ENCODE measurements at regions not wholly inside any gene's neighbourhood (a gene's known extent, or its start where the extent isn't known, plus 50 kb on each side); places are given as distances from the start of the nearest gene placed in this dataset.

DNA sequence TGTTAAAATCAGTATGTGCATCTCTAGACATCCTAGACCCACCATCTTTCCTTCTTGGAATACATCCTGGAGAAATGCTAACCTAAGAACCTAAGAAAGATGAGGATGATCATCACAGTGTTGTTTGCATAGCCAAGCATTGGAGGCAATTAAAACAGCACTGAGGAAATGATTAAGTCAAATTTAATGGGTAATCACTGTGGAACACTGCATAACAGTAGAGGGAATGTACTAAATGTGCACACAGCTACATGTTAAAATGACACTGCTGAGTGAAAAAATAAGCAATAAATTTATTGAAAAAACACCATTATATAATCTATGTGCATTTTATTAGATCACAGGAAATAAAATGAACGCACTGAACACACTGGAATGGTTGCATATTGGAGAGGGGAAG is 987.1 kb upstream of the SEL1L start:
- intact Hi-C loops (cut with micrococcal nuclease; ENCODE audit: unreplicated experiment): no loop called here

DNA sequence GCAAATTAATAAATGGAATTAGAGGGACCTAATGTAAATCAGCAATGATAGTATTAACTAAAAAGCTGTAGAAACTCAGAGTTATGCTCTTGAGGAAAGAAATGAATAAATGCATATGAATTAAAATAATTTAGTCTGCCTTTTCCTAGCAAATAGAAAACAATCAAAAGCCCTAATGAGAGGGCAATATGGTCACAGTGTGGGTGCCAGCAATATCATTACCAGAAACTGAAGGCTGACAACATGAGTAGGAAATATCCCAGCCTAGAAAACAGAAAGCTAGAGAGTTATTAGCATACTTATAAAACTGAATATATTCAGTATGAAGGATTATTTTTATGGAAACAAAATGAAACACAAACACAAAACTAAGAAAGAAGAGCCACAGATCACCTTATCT is 987.5 kb upstream of the SEL1L start:
- H3K27me3 Mint-ChIP-seq (ENCODE audit: insufficient read depth, unreplicated experiment): no peaks in the 10 kb centered on the region
- no peaks in the 10 kb centered on the region for H3K4me1 Mint-ChIP-seq (ENCODE audit: low read depth, unreplicated experiment)
- H3K4me3 ChIP-seq (ENCODE audit: low read depth, low read length): no peak overlapping the region
- peaks cover 22% of the 10 kb centered on the region for H3K9me3 Mint-ChIP-seq (ENCODE audit: unreplicated experiment)
- no peaks in the 10 kb centered on the region for H3K36me3 Mint-ChIP-seq (ENCODE audit: insufficient read depth, unreplicated experiment)
- no peaks in the 10 kb centered on the region for H3K27me3 ChIP-seq (replicated peaks; ENCODE audit: control insufficient read depth, insufficient read depth, low read length)
- no peaks in the 10 kb centered on the region for H3K36me3 ChIP-seq (ENCODE audit: control insufficient read depth, insufficient read depth, low read length)
- H3K4me1 ChIP-seq: no peaks in the 10 kb centered on the region
- BruUV-seq (replicated peaks): no TSS peak
- TF ChIP-seq, protein P1, sequence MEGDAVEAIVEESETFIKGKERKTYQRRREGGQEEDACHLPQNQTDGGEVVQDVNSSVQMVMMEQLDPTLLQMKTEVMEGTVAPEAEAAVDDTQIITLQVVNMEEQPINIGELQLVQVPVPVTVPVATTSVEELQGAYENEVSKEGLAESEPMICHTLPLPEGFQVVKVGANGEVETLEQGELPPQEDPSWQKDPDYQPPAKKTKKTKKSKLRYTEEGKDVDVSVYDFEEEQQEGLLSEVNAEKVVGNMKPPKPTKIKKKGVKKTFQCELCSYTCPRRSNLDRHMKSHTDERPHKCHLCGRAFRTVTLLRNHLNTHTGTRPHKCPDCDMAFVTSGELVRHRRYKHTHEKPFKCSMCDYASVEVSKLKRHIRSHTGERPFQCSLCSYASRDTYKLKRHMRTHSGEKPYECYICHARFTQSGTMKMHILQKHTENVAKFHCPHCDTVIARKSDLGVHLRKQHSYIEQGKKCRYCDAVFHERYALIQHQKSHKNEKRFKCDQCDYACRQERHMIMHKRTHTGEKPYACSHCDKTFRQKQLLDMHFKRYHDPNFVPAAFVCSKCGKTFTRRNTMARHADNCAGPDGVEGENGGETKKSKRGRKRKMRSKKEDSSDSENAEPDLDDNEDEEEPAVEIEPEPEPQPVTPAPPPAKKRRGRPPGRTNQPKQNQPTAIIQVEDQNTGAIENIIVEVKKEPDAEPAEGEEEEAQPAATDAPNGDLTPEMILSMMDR (IDR thresholded peaks at IDR 0.05; ENCODE audit: insufficient read depth in 1 of 2, low read depth in 1 of 2, low read length in 1 of 2, severe bottlenecking in 1 of 2, unreplicated experiment in 1 of 2): no peak
- no peak overlapping the region for H3K27ac Mint-ChIP-seq (ENCODE audit: unreplicated experiment)
- H3K4me3 Mint-ChIP-seq (ENCODE audit: unreplicated experiment): no peak overlapping the region
- no peak for DNase-seq
- CTCF ChIA-PET: no interaction called here
- H3K9me3 ChIP-seq: no peaks in the 10 kb centered on the region
- intact Hi-C loops (cut with micrococcal nuclease; ENCODE audit: unreplicated experiment): no loop called here
- POLR2A ChIA-PET: no interaction called here

More for the DNA sequence above, 987.1 kb upstream of the SEL1L start:
- Mint-ChIP-seq H3K4me1 (ENCODE audit: low read depth, unreplicated experiment) (no peaks in the 10 kb centered on the region), H3K4me3 (ENCODE audit: unreplicated experiment) (no peak overlapping the region), H3K27ac (ENCODE audit: unreplicated experiment) (no peak overlapping the region), H3K9me3 (ENCODE audit: unreplicated experiment) (peaks cover 22% of the 10 kb centered on the region), H3K36me3 (ENCODE audit: insufficient read depth, unreplicated experiment) (no peaks in the 10 kb centered on the region), H3K27me3 (ENCODE audit: insufficient read depth, unreplicated experiment) (no peaks in the 10 kb centered on the region)
- CTCF ChIA-PET: no interaction called here
- no TSS peak for BruUV-seq (replicated peaks)
- no peak for DNase-seq
- Histone ChIP-seq H3K27me3 (replicated peaks; ENCODE audit: control insufficient read depth, insufficient read depth, low read length) (no peaks in the 10 kb centered on the region), H3K9me3 (no peaks in the 10 kb centered on the region), H3K36me3 (ENCODE audit: control insufficient read depth, insufficient read depth, low read length) (no peaks in the 10 kb centered on the region), H3K4me1 (no peaks in the 10 kb centered on the region), H3K4me3 (ENCODE audit: low read depth, low read length) (no peak overlapping the region)
- POLR2A ChIA-PET: no interaction called here
- TF ChIP-seq, protein P1 (IDR thresholded peaks at IDR 0.05; ENCODE audit: insufficient read depth in 1 of 2, low read depth in 1 of 2, low read length in 1 of 2, severe bottlenecking in 1 of 2, unreplicated experiment in 1 of 2): no peak

DNA sequence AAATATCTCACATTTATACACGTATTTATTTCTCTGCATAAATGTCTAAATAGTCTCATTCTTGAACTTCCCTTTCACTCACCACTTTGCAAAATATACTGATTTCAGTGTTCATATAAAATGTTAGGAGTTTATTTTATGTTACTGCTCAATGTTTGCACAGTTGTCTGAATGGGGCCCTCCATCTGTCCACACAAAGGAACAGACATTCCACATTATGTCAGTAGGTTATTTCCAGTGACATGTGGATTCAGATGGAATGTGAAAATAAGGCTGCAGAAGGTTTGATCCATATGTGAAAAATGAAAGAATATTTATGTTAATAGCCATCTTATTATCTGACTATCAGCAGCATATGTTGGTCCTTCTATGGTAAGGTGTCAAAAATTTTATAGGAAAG is 994.4 kb upstream of the SEL1L start:
- no peaks in the 10 kb centered on the region for H3K27me3 ChIP-seq (replicated peaks; ENCODE audit: control insufficient read depth, insufficient read depth, low read length)
- Mint-ChIP-seq H3K27ac (ENCODE audit: unreplicated experiment) (peak overlapping the region; percentile 81), H3K27me3 (ENCODE audit: insufficient read depth, unreplicated experiment) (no peaks in the 10 kb centered on the region), H3K4me1 (ENCODE audit: low read depth, unreplicated experiment) (peaks cover 12% of the 10 kb centered on the region), H3K36me3 (ENCODE audit: insufficient read depth, unreplicated experiment) (peaks cover 4% of the 10 kb centered on the region), H3K9me3 (ENCODE audit: unreplicated experiment) (no peaks in the 10 kb centered on the region), H3K4me3 (ENCODE audit: unreplicated experiment) (peak overlapping the region; percentile 10)
- H3K4me3 ChIP-seq (ENCODE audit: low read depth, low read length): no peak overlapping the region
- TF ChIP-seq, protein P1 (IDR thresholded peaks at IDR 0.05; ENCODE audit: insufficient read depth in 1 of 2, low read depth in 1 of 2, low read length in 1 of 2, severe bottlenecking in 1 of 2, unreplicated experiment in 1 of 2): no peak
- DNase-seq: peak in 1 of 2 experiments; percentile 17
- BruUV-seq (replicated peaks): no TSS peak
- ChIA-PET CTCF (no interaction called here), POLR2A (no interaction called here)
- intact Hi-C loops (cut with micrococcal nuclease; ENCODE audit: unreplicated experiment): loop anchor here (1.0 kb wide), 1 partner anchor 16 kb away; no protein-coding TSS in a partner anchor
- H3K9me3 ChIP-seq: no peaks in the 10 kb centered on the region
- peaks cover 17% of the 10 kb centered on the region for H3K4me1 ChIP-seq
- no peaks in the 10 kb centered on the region for H3K36me3 ChIP-seq (ENCODE audit: control insufficient read depth, insufficient read depth, low read length)

Measured in Caco-2 (cell line).